ENCODE measurements at regions not wholly inside any gene's neighbourhood (a gene's known extent, or its start where the extent isn't known, plus 50 kb on each side); places are given as distances from the start of the nearest gene placed in this dataset.
"Not testable (repeated sequence)": the region's sequence is repeated elsewhere in the genome, so short reads cannot be mapped to it uniquely, and the experiment has no call there.

- DNase-seq = no peak
Observed at GRCh38 chr5:116992681-116993080, 418.1 kb upstream of the SEMA6A start.

DNA sequence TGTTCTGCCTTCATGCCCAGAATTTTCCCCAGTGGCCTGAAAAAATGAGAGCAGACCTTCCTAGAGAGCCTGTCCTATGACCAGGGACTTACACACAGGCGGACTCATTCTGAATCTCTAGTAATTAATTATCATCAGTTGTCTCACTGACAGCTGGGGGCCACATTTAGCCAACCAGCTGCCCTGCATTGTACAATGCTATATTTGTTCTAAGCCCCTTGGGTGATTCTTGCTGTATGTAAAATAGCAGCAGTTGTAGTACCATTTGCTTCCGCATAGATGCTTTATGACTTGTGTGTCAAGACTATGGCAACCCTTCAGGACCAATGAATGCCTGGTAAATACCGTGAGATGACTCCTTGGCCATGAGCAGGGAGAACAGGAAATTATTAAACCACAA lies 415.4 kb upstream of the SEMA6A start:
- no peak for DNase-seq

GRCh38 chr5:116982035-116982434 lies 407.4 kb upstream of the SEMA6A start:
- DNase-seq = no peak

- DNase-seq = no peak
Observed at GRCh38 chr5:116980581-116980980, 406.0 kb upstream of the SEMA6A start.

DNA sequence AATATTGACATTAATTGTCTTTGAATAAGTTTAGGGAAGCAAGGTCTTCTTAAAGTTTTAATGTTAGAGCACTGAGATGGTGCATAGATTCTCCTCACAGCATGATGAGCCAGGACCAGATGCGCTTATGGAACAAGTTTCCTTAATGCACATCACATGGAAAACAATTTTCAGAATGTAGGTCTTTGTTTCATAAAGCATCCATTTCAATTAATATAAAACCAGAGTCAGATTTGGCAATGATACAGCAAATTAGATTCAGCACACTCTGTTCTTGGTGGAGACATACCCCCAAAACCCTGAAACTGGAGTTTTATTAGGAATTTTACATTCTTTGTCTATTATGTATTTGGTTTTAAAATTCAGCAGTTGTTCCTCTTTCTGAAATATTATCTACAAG lies 402.1 kb upstream of the SEMA6A start:
- no peak for DNase-seq

DNA sequence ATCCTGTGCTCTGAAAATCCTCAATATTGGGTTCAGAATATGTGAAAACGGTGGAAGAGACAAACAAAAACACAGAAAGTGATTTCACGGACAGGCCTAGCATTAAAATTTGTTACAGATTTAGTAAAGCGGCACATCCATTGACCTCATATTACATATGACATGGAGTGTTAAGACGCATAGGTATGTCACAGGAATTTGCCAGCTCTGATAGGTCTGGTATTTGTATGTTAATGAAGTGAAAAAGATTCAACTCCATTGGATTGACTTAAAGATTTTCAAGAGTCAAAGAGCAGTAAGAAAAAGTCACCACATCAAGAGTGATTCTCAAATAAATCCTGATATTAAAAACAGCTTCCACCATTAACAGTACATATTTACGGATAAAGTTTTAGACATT lies 396.5 kb upstream of the SEMA6A start:
- DNase-seq = no peak

DNA sequence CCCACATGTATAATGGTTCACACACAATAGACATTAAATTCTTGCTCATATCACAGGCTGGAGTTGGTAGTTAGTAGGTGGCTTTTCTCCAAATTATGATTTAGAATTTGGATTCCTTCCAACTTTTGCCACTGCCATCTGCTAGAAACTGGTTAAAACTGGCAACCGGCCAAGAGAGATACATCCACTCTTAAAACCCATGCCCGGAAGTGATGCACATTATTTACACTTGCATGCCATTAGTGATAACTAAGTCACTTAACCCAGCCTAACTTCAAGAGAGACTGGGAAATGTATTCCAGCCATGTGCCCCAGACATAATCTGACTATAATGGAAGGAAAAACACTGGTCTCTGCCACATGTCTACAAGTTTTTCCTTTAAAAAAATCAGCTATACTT lies 395.7 kb upstream of the SEMA6A start:
- DNase-seq = no peak

GRCh38 chr5:116964438-116964837 lies 389.8 kb upstream of the SEMA6A start:
- no peak for DNase-seq

DNA sequence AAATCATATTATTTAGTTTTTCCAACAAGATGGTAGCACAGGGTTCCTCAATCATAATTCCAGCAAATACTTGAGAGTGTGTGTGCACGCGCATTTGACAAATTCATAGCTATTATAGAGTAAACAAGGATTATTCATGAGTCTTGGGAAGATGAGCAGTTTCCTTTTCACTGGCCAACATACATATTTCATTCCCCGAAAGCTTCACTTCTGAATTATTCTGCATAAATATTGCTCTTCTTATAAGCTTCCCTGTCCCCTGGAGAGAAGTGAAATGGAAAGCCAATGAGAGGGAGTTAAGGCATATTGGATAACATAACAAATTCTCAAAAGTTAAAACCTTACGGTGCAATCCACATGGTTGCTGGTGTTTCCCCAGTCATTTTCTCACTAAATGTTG lies 386.4 kb upstream of the SEMA6A start:
- no peak for DNase-seq

GRCh38 chr5:116959843-116960242 lies 385.2 kb upstream of the SEMA6A start:
- no peak for DNase-seq

- no peak for DNase-seq
Observed at GRCh38 chr5:116953251-116953930, 378.8 kb upstream of the SEMA6A start.

DNA sequence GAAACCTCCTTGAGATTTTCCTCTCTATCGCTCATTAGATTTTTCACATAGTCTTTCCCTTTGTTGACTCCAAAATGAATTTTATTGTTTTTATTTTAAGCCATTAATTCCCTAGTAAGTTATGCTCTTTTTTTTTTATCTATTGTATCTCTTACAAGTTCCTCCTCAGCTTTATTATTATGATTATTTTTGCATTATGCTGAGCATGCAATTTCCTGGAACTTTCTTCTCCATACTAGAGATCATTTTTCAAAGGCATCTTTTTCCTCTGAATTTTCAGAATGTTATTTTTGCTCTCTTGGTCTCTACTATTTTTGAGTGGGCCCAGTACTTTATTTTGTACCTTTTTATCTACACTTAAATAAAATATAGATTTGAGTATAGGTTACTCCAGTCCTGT lies 376.6 kb upstream of the SEMA6A start:
- DNase-seq = no peak

DNA sequence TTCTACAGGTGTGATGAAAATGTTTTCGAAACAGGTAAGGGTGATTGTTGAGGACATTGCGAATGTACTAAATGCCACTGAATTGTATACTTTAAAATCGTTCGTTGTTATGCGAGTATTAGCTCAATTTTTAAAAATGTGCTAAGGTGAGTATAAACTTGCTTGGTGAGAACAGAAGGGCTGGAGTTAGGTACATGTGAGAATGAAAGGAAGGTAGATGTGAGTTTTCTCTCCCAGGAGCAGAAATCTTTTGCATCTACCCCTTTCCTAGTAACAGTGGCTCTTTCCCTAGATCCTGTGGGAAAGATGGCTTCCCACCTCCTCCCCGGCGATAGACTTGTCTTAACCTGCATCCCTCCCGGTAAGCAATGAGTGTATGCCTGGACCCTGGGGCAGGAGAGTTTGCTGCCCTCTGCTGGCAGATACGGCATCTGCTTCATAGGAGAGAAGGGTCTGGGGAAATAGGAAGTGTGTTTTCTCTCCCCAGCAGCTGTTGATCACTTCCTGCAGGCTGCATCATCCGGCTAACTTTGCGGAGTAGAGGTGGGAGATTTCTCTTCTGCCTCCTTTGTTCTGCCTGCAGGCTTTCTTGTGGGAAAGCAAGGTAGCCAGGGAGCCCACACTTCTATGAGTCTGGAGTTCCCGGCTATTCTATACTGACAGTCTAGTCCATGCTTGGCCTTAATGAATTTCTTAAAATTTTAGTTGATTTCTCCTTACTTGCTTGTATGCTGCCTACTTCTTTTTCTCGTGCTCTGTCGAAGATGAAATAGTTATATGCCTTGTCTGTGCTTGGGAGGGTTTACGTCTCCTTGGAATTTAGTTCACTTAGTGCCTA lies 373.3 kb upstream of the SEMA6A start:
- DNase-seq = peak; percentile 6

GRCh38 chr5:116945613-116946382 lies 371.2 kb upstream of the SEMA6A start:
- not testable (repeated sequence) for DNase-seq

DNA sequence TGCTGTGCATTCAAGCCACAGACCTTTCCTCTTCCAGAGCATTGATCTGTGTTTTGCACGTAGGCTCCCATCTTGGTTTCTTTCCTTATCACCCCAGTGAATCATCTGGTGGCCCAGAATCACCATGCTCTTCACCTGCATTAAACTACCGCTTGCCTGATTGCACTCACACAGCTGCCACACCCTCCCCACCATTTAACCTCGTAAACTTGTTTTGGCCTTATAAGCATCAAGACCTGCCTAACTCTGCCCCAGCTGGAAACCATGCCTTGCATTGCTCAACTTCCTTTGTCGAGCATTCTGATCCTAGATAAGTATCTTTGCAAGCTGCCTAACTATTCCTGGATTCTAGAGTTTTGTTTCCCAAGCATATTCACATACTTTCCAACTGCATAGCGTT lies 369.6 kb upstream of the SEMA6A start:
- DNase-seq = no peak

GRCh38 chr5:116942622-116943021 lies 368.0 kb upstream of the SEMA6A start:
- no peak for DNase-seq

DNA sequence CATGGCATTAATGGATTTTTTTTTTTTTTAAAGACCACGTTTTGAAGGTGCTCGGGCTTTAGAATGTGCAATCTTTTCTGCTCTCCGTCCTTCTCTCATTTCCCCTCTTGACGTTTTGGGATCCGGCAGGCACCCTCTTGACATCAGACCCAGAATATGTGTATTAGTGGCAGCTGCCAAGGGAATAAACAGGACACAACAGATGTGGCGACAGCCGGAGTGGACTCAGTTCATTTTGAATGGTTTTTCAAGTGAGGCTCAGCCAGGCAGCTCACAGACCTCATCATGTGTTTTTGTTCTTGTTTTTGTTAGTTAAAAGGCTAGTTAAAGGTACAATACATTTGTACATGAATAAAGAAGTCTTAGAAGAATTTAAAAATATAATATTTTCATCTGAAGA lies 365.0 kb upstream of the SEMA6A start:
- DNase-seq = no peak

GRCh38 chr5:116938488-116938887 lies 363.9 kb upstream of the SEMA6A start:
- DNase-seq = no peak

DNA sequence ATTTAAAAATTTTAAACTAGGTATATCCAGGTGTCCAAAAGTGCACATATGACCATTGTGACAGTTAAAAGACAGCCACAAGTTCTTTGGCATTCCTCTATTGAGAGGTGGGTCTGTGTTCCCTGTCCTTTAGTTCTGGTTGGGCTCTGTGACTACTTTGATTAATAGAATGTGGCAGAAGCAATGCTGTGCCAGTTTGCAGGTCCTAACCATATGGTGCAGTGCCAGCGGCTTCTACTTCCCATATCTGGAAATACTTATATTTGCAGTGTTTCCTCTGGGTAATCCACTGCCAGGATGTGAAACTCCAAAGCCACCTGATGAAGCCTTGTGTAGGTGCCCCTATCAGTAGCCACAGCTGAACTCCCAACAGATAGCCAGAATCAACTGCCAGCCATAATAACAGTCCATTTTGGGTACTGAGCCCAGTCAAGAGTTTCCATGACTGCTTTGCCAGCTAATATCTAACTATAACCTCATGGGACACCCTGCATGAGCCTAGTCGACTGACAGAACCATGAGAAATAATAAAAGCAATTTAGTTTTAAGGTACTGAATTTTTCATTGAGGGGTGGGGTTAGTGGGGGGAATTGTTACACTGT lies 361.0 kb upstream of the SEMA6A start:
- DNase-seq = no peak

DNA sequence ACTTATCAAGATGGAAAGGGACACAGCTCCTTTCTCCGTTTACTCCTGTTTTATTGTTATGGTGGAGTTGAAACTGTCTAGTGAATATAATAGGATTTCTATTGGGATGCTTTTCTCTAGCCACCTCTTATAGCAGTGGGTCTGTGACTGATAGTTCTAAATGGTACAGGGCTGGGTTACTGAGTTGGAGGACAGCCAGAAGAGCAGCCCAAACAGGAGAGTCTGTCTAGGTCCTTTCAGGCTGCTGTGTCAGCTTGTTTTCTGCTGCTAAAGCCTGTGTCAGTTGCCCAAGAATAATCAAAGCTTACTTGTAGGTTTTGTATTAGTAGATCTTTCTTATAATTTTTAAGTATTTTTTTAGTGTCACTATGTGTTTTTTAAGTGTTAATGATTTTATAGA lies 356.0 kb upstream of the SEMA6A start:
- no peak for DNase-seq

DNA sequence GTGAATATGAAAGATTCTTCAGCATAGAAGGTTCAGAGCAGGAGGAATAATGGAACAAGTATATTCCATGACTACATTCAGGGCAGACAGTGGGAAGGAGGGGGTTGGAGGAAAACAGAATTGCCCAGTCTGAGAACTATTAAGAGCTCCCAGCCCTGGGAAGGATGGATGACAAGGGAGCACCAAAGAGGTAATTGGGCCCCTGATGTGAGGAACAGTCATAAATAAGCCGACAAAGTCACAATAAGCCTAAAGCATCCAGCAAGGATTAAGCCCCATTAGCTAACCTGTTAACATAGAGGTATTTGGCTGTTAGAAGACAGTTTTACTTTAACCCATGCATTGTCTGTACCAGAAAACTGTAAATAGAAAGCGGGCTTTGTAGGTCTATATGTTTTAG lies 348.7 kb upstream of the SEMA6A start:
- no peak for DNase-seq

DNA sequence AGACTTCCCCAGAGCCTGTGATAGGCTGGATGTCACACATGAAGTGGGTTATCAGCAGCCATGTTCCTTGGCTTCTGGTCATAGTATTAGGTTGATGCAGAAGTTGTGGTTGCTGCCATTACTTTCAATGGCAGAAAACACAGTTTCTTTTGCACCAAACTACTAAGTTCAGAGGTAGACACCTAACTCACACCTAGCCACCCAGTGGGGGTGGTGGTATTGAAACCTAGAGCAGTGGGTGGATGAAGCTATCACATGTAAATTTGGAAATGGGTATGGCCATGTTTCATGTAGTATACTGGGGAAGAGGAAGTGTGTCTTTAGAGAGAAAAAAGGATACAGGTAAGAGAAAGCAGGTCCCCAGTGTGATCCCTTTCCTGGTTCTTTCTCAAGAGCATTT lies 347.9 kb upstream of the SEMA6A start:
- no peak for DNase-seq

GRCh38 chr5:116914869-116915504 lies 340.4 kb upstream of the SEMA6A start:
- DNase-seq = no peak
